ENCODE measurements at regions not wholly inside any gene's neighbourhood (a gene's known extent, or its start where the extent isn't known, plus 50 kb on each side); places are given as distances from the start of the nearest gene placed in this dataset.

GRCh38 chr6:48755315-48755714, 644.3 kb upstream of the PTCHD4 start:
- ATAC-seq = no peak
- TF ChIP-seq JUND (IDR thresholded peaks at IDR 0.05) = no peak
- no peak for TF ChIP-seq REST (IDR thresholded peaks at IDR 0.05; ENCODE audit: low read depth)
- TF ChIP-seq SP1 (IDR thresholded peaks at IDR 0.05; ENCODE audit: low read depth) = no peak
- no peak for TF ChIP-seq ZFX (IDR thresholded peaks at IDR 0.05)
- no peak for TF ChIP-seq ZNF274 (IDR thresholded peaks at IDR 0.05; ENCODE audit: low read depth, low read length)
- no peak for TF ChIP-seq SRF (IDR thresholded peaks at IDR 0.05; ENCODE audit: low read depth)
- no peak for TF ChIP-seq EZH2 (IDR thresholded peaks at IDR 0.05)

GRCh38 chr6:48754641-48755040, 643.6 kb upstream of the PTCHD4 start:
- TF ChIP-seq SRF (IDR thresholded peaks at IDR 0.05; ENCODE audit: low read depth) (no peak), MAX (IDR thresholded peaks at IDR 0.05) (no peak), YY1 (IDR thresholded peaks at IDR 0.05; ENCODE audit: extremely low read depth, insufficient replicate concordance, low read depth, low read length) (no peak), POLR2A (IDR thresholded peaks at IDR 0.05; ENCODE audit: borderline replicate concordance, extremely low read depth, insufficient read depth, insufficient read length) (no peak), CTCF (IDR thresholded peaks at IDR 0.05 in 2 of 3, conservative IDR thresholded peaks at IDR 0.05 in 1 of 3; ENCODE audit: borderline replicate concordance in 1 of 3, insufficient read depth in 1 of 3, low read depth in 2 of 3, low read length in 2 of 3) (no peak), CBX3 (IDR thresholded peaks at IDR 0.05; ENCODE audit: low read depth) (no peak), FOSL1 (IDR thresholded peaks at IDR 0.05; ENCODE audit: low read depth) (no peak), POLR2AphosphoS5 (IDR thresholded peaks at IDR 0.05; ENCODE audit: low read depth, low read length) (no peak), EGR1 (IDR thresholded peaks at IDR 0.05; ENCODE audit: low read depth) (no peak), ATF3 (IDR thresholded peaks at IDR 0.05) (no peak), RAD21 (IDR thresholded peaks at IDR 0.05; ENCODE audit: low read depth) (no peak), ELF1 (IDR thresholded peaks at IDR 0.05; ENCODE audit: borderline replicate concordance, low read depth) (no peak)
- peaks cover 0 to 9% of the 10 kb centered on the region in 2 experiments; a peak in 2 of 4 replicates for H3K4me1 ChIP-seq (ENCODE audit: control insufficient read depth in 1 of 2, insufficient read depth in 2 of 2, low read length in 2 of 2)
- H3K27ac ChIP-seq (ENCODE audit: low read depth, low read length) = no peak overlapping the region
- no peak overlapping the region for H3K9ac ChIP-seq (ENCODE audit: low read length)
- H3K9me3 ChIP-seq (ENCODE audit: control insufficient read depth in 1 of 2, insufficient read depth in 1 of 2, low read depth in 1 of 2, low read length in 2 of 2) = no peaks in the 10 kb centered on the region
- no TSS peak for BruUV-seq (replicated peaks)
- ATAC-seq = no peak
- H2AFZ ChIP-seq (ENCODE audit: low read depth, low read length, poor library complexity, severe bottlenecking) = no peak overlapping the region
- no peak overlapping the region for H3K4me2 ChIP-seq (ENCODE audit: low read length)
- CTCF ChIA-PET = no interaction called here
- no peaks in the 10 kb centered on the region for H3K9me2 ChIP-seq (ENCODE audit: insufficient read depth)
- no peaks in the 10 kb centered on the region for H3K27me3 ChIP-seq (ENCODE audit: insufficient read depth, low read length)
- no peaks in the 10 kb centered on the region for H3K36me3 ChIP-seq (ENCODE audit: control insufficient read depth in 1 of 2, insufficient read depth in 2 of 2, low read length in 2 of 2)
- H3K79me2 ChIP-seq (ENCODE audit: insufficient read depth, low read length) = no peaks in the 10 kb centered on the region
- RAD21 ChIA-PET (ENCODE audit: low non-redundant PET in 1 of 2, low total read pairs in 2 of 2, uncharacterized antibody in 2 of 2, unreplicated experiment in 2 of 2) = no interaction called here
- POLR2A ChIA-PET = no interaction called here
- no peak for DNase-seq (ENCODE audit: low read depth, low spot score)
- no peak overlapping the region for H3K4me3 ChIP-seq (replicated peaks in 1 of 2; ENCODE audit: low read depth in 1 of 2, low read length in 2 of 2)
- H4K20me1 ChIP-seq (ENCODE audit: insufficient read depth) = no peaks in the 10 kb centered on the region
- intact Hi-C loops (cut with micrococcal nuclease) = no loop called here

More at GRCh38 chr6:48755315-48755714, 644.3 kb upstream of the PTCHD4 start:
- ChIA-PET CTCF (no interaction called here), POLR2A (no interaction called here), RAD21 (ENCODE audit: low non-redundant PET in 1 of 2, low total read pairs in 2 of 2, uncharacterized antibody in 2 of 2, unreplicated experiment in 2 of 2) (no interaction called here)
- H3K9me3 ChIP-seq (ENCODE audit: control insufficient read depth in 1 of 2, insufficient read depth in 1 of 2, low read depth in 1 of 2, low read length in 2 of 2) = no peaks in the 10 kb centered on the region
- no peak for DNase-seq (ENCODE audit: low read depth, low spot score)
- H4K20me1 ChIP-seq (ENCODE audit: insufficient read depth) = no peaks in the 10 kb centered on the region
- no peaks in the 10 kb centered on the region for H3K79me2 ChIP-seq (ENCODE audit: insufficient read depth, low read length)
- no peaks in the 10 kb centered on the region for H3K27me3 ChIP-seq (ENCODE audit: insufficient read depth, low read length)
- H3K4me2 ChIP-seq (ENCODE audit: low read length) = no peak overlapping the region
- intact Hi-C loops (cut with micrococcal nuclease) = no loop called here
- H3K4me1 ChIP-seq (ENCODE audit: control insufficient read depth in 1 of 2, insufficient read depth in 2 of 2, low read length in 2 of 2) = peaks cover 0 to 9% of the 10 kb centered on the region in 2 experiments; a peak in 2 of 4 replicates
- H2AFZ ChIP-seq (ENCODE audit: low read depth, low read length, poor library complexity, severe bottlenecking) = no peak overlapping the region
- BruUV-seq (replicated peaks) = no TSS peak
- H3K9me2 ChIP-seq (ENCODE audit: insufficient read depth) = no peaks in the 10 kb centered on the region
- H3K36me3 ChIP-seq (ENCODE audit: control insufficient read depth in 1 of 2, insufficient read depth in 2 of 2, low read length in 2 of 2) = no peaks in the 10 kb centered on the region
- no peak overlapping the region for H3K27ac ChIP-seq (ENCODE audit: low read depth, low read length)
- H3K9ac ChIP-seq (ENCODE audit: low read length) = no peak overlapping the region
- no peak overlapping the region for H3K4me3 ChIP-seq (replicated peaks in 1 of 2; ENCODE audit: low read depth in 1 of 2, low read length in 2 of 2)
